Gastroesophageal sphincter (tissue), 4 donors: ENCODE measurements at regions not wholly inside any gene's neighbourhood (a gene's known extent, or its start where the extent isn't known, plus 50 kb on each side); places are given as distances from the start of the nearest gene placed in this dataset.

Experiments
- ATAC-seq: fragments of 150-250 bp; one replicate; pipeline ENCODE4 v1.9.1; 2016; ENCODE audit warnings: mild to moderate bottlenecking, moderate library complexity
- H3K27ac ChIP-seq, 4 donors: fragments of 200-600 bp; sonication (generic) in 3 of 4; 1 replicate in 3 of 4; 2 replicates in 1 of 4; pipeline ENCODE4 v1.5.1; 2016 to 2019
- H3K27me3 ChIP-seq: fragments of 200-600 bp; sonication (generic); one replicate; pipeline ENCODE4 v1.5.1; 2019
- H3K36me3 ChIP-seq, 2 donors: fragments of 200-600 bp; sonication (generic); one replicate each; pipeline ENCODE4 v1.5.1; 2019; ENCODE audit warnings: control low read depth in 1 of 2
- H3K4me1 ChIP-seq, 3 donors: fragments of 200-600 bp; sonication (generic); 1 replicate in 2 of 3; 2 replicates in 1 of 3; pipeline ENCODE4 v1.5.1; 2016 to 2019; ENCODE audit warnings: control low read depth in 2 of 3
- H3K4me3 ChIP-seq, 2 donors: fragments of 200-600 bp; sonication (generic); one replicate each; pipeline ENCODE4 v1.5.1; 2019; ENCODE audit warnings: mild to moderate bottlenecking in 1 of 2, moderate library complexity in 1 of 2
- H3K9me3 ChIP-seq, 3 donors: fragments of 200-600 bp; sonication (generic); one replicate each; pipeline ENCODE4 v1.5.1; 2017 to 2019; ENCODE audit warnings: control low read depth in 2 of 3
- CTCF ChIP-seq, 4 experiments: fragments of 200-600 bp in 2 of 4; fragments of 450-650 bp in 2 of 4; sonication (generic) in 1 of 4; IDR thresholded peaks; one replicate each; pipeline ENCODE4 v1.5.1; 2017 to 2019; ENCODE audit warnings: antibody characterized with exemption in 4 of 4, mild to moderate bottlenecking in 2 of 4, moderate library complexity in 2 of 4
- EP300 ChIP-seq: sonication (generic); formaldehyde crosslinking; IDR thresholded peaks from one replicate; pipeline ENCODE4 v1.6.1; 2017; ENCODE audit warnings: antibody characterized with exemption, mild to moderate bottlenecking
- POLR2A ChIP-seq, 2 donors: fragments of 450-650 bp; IDR thresholded peaks; one replicate each; pipeline ENCODE4 v1.6.1; 2017; ENCODE audit warnings: antibody characterized with exemption in 2 of 2, mild to moderate bottlenecking in 2 of 2, moderate library complexity in 1 of 2
- POLR2AphosphoS5 ChIP-seq: sonication (generic); formaldehyde crosslinking; IDR thresholded peaks from one replicate; pipeline ENCODE4 v1.6.1; 2017; ENCODE audit warnings: antibody characterized with exemption
- WGBS, 2 donors: methylation state at CpG; one replicate each; pipeline ENCODE4 v1.1.5; 2018; ENCODE audit warnings: low coverage in 1 of 2; 5-methylcytosine and 5-hydroxymethylcytosine counted together

DNA sequence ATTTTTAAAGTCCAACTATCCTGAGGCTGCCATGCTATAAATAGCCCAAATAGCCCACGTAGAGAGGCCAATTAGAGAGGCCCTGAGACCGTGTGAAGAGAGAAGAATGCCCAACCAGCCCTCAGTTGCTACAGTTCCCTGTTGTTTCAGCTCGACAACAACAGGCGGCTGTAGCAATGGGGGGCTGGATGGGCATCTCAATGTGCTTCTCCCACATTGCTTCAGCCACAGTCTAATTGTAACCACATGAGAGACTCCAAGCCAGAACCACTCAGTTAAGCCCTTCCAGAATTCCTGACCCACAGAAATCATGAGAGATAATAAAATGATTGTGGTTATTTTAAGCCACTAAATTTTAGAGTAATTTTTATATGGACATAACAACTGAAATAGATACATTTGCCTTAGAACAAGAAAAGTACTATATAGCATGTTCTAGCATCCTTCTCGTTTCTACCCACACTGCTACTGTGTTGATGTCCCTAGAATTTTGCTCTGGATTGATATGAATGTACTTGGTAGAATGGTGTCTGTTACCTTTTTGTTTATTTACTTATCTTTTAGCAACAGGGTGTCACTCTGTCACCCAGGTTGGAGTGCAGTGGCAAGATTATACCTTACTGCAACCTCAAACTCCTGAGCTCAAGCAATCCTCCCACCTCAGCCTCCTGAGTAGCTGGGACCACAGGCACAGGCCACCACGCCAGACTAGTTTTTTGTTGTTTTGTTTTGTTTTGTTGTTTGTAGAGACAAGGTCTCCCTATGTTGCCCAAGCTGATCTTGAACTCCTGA lies 436.4 kb downstream of the BCOR start:
- 62 to 100% methylated on average over 1 to 4 of the region's 6 CpGs for WGBS, 2 donors
- TF ChIP-seq POLR2AphosphoS5, result no peak
- TF ChIP-seq CTCF (IDR thresholded peaks at IDR 0.05), result no peak
- TF ChIP-seq POLR2A (IDR thresholded peaks at IDR 0.05), result no peak
- no peak for TF ChIP-seq EP300
- Histone ChIP-seq H3K36me3 (no peaks in the 10 kb centered on the region), H3K9me3 (no peaks in the 10 kb centered on the region), H3K27me3 (no peaks in the 10 kb centered on the region), H3K27ac (no peak overlapping the region), H3K4me3 (no peak overlapping the region), H3K4me1 (no peaks in the 10 kb centered on the region)
- ATAC-seq, result no peak

DNA sequence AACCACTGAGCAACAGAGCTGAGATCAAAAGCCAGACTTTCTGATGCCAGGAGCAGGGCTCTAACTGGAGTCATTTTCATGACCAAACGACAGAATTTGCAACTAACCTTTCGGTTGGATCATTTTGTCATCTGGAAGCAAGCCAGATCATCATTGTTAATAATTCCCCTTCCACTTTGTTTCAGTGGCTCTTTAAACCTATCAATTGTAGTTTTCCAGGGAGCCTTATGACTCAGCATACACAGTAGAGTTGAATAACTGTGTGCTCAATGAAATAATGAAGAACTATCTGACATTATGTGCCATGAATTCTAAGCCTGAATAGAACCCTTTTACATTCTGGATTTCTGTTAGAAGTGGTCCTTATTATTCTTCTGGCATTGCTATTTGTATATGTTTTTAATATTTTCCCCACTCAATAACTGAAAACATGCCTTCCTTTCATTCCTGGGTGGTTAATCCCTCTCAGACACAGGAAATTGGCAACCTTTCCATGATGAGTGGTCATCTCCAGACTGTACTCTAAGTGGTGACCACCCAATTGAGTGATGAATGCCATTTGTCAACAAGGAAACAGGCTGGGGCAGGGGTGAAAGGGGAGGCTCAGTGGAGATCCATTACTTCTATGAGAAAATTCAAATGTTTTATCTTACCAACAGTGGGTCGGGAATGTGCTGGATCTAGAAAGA lies 431.8 kb downstream of the BCOR start:
- Histone ChIP-seq H3K4me3 (no peak overlapping the region), H3K36me3 (no peaks in the 10 kb centered on the region), H3K9me3 (no peaks in the 10 kb centered on the region), H3K4me1 (no peaks in the 10 kb centered on the region), H3K27me3 (no peaks in the 10 kb centered on the region), H3K27ac (no peak overlapping the region)
- WGBS, 2 donors, result 52 to 93% methylated on average over 2 of the region's 3 CpGs
- ATAC-seq, result no peak
- TF ChIP-seq CTCF (IDR thresholded peaks at IDR 0.05) (no peak), POLR2AphosphoS5 (no peak), EP300 (no peak), POLR2A (IDR thresholded peaks at IDR 0.05) (no peak)

DNA sequence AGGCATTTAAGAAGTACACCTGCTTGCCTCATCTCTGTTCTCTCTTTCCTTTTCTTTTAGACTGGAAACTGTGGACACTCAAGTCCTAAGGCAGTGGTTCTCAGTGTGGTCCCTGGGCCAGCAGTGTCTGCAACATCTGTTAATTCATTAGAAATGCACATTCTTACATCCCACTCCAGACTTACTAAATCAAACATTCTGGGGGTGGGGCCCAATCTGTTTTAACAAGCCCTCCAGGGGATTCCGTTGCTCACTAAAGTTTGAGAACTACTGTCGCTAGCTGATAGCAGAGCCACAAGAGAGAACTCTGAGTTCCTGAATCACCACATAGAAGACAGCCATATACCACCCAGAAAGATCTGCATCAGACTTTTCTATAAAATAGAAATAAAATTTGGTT lies 430.6 kb downstream of the BCOR start:
- H3K4me3 ChIP-seq, result no peak overlapping the region
- H3K27me3 ChIP-seq, result no peaks in the 10 kb centered on the region
- H3K36me3 ChIP-seq, result no peaks in the 10 kb centered on the region
- 80% methylated on average over 1 of the region's 2 CpGs; no CpG with 5 or more reads in 1 of the 2 donors for WGBS, 2 donors
- TF ChIP-seq CTCF (IDR thresholded peaks at IDR 0.05) (no peak), POLR2AphosphoS5 (no peak), POLR2A (IDR thresholded peaks at IDR 0.05) (no peak), EP300 (no peak)
- no peaks in the 10 kb centered on the region for H3K4me1 ChIP-seq
- no peak overlapping the region for H3K27ac ChIP-seq
- no peak for ATAC-seq
- H3K9me3 ChIP-seq, result no peaks in the 10 kb centered on the region

DNA sequence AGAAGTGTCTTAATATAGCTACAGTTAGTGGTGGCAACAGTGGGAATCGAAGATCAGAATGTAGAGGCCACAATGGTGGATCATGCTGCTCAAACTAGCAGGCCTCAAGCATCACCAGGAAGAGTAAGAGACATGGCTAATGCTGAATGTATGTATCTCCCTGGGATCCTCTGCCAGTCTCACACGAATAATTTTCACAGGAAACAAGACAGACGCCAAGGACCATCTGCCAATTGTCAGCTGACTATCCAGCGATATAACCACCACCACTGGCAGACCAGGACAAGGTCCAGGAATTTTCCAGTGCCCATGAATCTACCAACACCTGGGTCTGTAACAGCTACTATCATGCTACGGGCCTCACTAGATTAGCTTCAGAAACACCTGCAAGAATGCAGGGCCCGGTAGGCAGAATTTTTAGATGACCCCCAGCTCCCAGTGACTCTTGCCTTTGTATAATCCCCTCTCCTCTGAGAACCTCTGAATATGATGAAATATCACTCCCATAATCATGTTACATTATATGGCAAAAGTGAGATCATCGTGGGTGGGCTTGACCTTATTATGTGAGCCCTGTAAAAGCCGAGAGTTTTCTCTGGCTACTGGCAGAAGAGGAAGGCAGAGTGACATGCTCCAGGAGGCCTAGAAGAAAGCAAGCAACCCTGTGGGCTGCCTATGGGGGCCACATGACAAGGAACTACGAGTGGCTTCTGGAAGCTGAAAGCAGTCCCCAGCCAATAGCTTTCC lies 429.8 kb downstream of the BCOR start:
- ATAC-seq, result no peak
- no peaks in the 10 kb centered on the region for H3K27me3 ChIP-seq

DNA sequence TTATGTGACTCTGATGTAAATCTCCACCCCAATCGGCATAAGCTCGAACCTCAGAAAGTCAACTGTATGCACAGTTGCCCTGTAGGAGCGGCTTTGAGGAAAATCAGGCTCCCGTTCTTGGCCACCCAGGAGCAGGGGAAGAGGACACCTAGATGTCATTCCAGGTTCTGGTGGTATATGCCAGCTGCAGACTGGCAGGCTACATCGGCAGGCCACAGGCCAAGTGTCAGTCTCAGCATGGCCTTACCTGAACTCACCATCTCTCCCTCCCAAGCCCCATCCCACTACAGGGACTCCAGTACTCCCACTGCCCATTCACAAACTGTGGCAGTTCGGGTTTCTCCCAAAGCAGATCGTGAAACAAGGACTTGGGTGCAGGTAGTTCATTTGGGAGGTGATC lies 428.1 kb downstream of the BCOR start:
- Histone ChIP-seq H3K27ac (no peak overlapping the region), H3K36me3 (no peaks in the 10 kb centered on the region), H3K27me3 (no peaks in the 10 kb centered on the region), H3K4me1 (no peaks in the 10 kb centered on the region), H3K4me3 (no peak overlapping the region), H3K9me3 (no peaks in the 10 kb centered on the region)
- no peak for ATAC-seq
- WGBS, 2 donors, result 84 to 90% methylated on average over 3 to 6 of the region's 7 CpGs
- TF ChIP-seq EP300 (no peak), POLR2AphosphoS5 (no peak), POLR2A (IDR thresholded peaks at IDR 0.05) (no peak), CTCF (IDR thresholded peaks at IDR 0.05) (no peak)

More for the DNA sequence above, 429.8 kb downstream of the BCOR start:
- no peaks in the 10 kb centered on the region for H3K36me3 ChIP-seq
- H3K4me3 ChIP-seq, result no peak overlapping the region
- H3K27ac ChIP-seq, result no peak overlapping the region
- no peaks in the 10 kb centered on the region for H3K9me3 ChIP-seq
- no peaks in the 10 kb centered on the region for H3K4me1 ChIP-seq
- 72 to 100% methylated on average over 4 of the region's 9 CpGs for WGBS, 2 donors
- no peak for TF ChIP-seq EP300
- TF ChIP-seq POLR2A (IDR thresholded peaks at IDR 0.05), result no peak
